Panc1 (cell line): ENCODE measurements at regions not wholly inside any gene's neighbourhood (a gene's known extent, or its start where the extent isn't known, plus 50 kb on each side); places are given as distances from the start of the nearest gene placed in this dataset.

Experiments
- CTCF ChIP-seq: fragments of 450-650 bp; IDR thresholded peaks from 2 replicates; pipeline ENCODE4 v1.5.1; 2017; ENCODE audit warnings: mild to moderate bottlenecking
- POLR2AphosphoS5 ChIP-seq: IDR thresholded peaks from 2 replicates; pipeline ENCODE4 v1.6.1; 2012; ENCODE audit warnings: mild to moderate bottlenecking, low read depth, low read length, moderate library complexity
- REST ChIP-seq, 2 experiments: IDR thresholded peaks; 2 replicates each; pipeline ENCODE4 v1.6.1; 2011 to 2012; ENCODE audit warnings: low read depth in 2 of 2, control low read depth in 1 of 2, low read length in 1 of 2, mild to moderate bottlenecking in 1 of 2, moderate library complexity in 1 of 2; ENCODE audit not compliant: insufficient read depth in 1 of 2
- TCF7L2 ChIP-seq: IDR thresholded peaks from 2 replicates; pipeline ENCODE4 v1.6.1; 2011; ENCODE audit warnings: mild to moderate bottlenecking, low read depth, low read length, inconsistent platforms

GRCh38 chr14:51544471-51544870 is 107.2 kb upstream of the FRMD6 start:
- TF ChIP-seq CTCF (no peak), POLR2AphosphoS5 (no peak), REST (IDR thresholded peaks at IDR 0.05; ENCODE audit: insufficient read depth in 1 of 2, low read depth in 2 of 2, low read length in 1 of 2) (no peak), TCF7L2 (no peak)
